NCI-H2029 treated with DMSO at 0.1 percent for 48 hours (cell line): ENCODE measurements at regions not wholly inside any gene's neighbourhood (a gene's known extent, or its start where the extent isn't known, plus 50 kb on each side); places are given as distances from the start of the nearest gene placed in this dataset.

Experiments used
- DNase-seq: peaks from one replicate; lab custom pipeline; 2025; lab: John Stamatoyannopoulos, UW

DNA sequence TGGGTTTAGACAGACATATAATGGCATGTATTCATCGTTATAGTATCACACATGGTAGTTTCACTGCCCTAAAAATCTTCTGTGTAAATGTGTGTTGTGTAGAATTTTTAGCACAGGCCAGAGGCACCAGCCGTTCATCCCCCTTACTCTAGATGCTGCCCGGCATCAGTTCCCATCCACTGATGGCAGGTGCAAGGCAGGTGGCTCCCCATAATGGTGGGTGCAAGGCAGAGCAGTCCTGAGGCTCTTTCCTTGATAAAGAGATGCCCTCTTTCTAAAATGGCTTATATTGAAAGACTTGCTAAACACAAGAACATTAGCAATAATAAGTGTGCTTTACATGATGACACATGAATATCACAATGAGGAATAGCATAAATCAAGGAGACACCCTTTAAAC lies 508.5 kb downstream of the EPHA4 start:
- DNase-seq: no peak

DNA sequence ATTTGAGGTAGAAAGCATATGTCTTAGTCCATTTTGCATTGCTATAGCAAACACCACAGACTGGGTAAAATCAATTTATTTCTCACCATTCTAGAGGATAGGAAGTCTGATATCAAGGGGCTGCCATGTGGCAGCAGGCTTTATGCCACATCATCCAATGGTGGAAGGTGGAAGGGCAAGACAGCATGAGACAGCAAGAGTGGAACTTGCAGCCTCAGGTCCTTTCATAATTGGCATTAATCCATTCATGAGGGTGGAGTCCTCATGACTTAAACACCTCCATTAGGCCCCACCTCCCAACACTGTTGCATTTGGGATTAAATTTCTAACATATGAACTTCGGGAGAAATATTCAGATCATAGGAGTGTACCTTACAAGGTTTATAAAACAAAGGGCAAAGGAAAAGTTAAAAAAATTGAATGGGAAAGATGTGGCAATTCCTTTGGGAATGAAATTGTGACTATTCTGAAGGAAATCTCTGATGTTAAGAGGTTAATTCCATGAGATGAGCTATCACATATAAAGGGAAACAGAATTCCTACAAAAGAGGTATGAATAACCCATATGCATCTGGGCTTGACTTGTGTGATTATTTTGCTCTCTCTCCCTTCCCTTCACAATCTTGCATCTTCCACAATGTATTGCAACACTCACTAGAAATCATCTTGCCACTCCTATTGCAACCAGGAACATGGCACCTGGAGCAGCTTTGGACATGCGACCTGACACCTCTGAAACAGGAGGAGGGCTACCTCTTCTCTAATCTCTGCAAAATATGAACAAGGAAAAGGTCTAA lies 507.8 kb downstream of the EPHA4 start:
- DNase-seq: no peak

DNA sequence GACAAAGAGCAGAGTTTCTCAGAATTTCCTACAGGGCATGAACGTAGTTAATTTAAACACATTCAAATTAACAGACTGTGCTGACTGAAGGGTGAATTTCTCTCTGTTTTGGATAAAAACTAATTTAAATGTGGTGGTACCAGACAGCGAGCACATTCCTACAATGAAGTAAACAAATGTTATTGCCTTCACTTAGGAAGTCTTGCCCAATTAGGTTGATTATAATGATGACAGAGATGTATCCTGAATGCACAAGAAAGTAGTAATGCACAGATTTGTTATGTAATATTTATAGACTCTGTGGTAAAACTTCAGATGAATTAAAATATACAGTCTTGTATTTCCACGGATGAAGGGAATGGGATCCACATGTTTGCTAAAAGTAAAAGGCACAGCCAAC lies 507.2 kb downstream of the EPHA4 start:
- no peak for DNase-seq

DNA sequence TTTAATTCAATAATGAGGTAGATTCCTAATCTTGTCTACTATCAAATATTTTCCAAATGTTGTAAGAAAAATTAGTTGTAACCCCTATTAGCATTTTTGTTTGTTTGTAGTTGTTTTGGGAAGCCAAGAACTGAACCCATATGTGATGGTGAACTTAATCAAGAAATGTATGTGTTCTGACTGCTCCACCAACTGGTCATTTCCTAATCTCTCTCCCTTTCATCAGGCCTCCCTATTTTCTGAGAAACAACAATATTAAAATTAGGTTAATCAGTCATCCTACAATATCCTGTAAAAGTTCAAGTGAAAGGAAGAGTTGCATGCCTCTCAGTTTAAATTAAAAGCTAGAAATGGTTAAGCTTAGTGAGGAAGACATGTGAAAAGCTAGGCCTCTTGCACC lies 504.0 kb downstream of the EPHA4 start:
- no peak for DNase-seq

DNA sequence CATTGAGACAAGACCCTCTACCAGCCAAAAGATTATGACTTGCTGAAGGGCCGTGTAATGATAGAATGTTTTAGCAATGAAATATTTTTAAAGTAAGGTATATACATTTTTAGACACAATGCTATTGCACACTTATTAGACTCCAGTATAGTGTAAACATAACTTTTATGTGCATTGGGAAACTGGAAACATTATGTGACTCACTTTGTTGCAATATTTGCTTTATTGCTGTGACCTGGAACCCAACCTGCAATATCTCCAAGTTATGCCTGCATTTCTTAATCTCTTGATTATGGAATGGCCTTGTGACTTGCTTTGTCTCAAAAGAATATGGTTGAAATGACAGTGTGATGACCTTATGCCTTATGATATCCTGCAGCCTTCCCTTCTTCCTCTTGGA lies 502.0 kb downstream of the EPHA4 start:
- no peak for DNase-seq

DNA sequence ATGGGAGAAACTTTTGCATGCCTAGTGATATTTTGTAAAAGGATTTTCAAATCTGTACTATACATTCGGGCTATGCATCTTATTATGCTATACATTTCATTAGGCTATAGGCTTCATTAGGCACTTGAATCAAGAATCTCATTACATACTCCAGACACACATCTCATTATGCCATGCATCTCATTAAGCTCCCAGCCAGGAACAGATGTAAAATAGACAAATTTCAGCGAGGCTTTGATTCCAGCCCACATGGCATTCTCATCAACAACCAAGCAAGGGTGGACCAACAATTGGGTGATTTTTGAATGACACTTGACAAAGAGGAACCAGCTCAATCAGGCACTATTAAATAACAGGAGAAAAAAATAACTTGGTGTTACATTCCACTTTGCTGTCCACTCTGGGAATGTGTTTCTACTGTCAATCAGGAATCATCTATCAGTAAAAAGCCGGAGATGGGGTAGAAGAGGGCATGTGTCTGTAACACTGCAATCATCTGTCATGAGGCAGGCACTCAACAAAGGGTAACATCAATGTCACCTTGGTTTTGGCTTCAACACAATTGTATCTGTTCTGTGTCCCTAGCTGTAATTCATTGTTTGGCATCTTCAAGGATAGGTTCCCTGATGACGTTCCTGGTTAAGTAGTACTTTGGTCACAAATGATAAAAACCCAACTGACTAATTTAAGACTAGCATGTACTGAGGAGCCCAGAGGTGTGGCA lies 498.6 kb downstream of the EPHA4 start:
- no peak for DNase-seq

DNA sequence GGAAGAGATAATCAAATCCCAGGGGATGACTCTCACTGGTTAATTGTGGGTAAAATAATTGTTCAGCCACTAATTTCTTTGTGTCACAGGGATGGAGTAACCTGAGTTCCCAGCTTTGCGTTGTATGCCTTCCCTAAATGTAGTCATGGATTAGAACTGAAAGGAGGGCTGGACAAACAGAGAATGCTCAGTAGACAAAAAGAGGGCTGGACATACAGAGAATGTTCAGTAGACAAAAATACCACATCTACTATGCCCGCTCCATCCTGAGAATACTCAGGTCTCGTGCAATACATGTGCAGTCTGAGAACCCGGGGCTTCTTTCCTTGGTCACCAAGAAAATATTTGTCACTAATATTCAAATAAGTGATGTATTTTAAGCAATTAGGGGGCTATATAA lies 497.9 kb downstream of the EPHA4 start:
- no peak for DNase-seq

DNA sequence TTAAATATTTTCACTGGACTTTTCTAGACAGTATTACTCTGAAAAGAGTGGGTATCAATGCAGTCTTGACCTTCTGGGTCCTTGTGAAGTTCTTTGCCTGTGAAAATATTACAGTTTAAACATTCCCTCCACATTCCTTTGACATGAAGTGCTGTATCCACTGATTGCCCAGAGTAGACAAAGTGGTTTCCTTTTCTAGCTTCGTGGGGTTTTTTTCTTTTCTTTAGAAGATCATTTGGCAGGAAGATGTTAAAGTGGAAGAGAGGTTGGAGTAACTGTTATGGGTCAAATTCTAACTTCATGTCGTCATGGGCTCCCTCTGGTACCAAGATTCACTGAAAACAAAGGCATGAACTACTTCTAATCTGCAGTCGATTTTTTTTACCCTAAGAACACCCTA lies 496.9 kb downstream of the EPHA4 start:
- DNase-seq: no peak

DNA sequence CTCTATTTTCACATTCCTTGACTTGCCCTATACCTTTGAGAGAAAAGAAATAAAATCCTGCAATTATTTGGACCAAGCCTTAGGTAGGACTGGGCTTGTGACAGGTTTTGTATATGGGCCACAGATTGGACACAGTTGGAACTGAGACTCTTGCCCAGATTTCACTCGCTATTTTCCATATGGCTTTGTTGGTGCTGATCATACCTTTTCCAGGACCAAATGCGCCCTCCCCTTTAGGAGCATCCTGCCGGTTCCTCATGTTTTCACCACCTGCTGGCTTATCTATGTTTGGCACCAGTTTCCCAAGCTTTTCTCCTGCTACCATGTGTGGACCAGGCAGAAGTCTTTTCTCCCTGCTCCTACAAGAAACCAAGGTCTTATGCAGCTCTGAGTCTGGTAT lies 494.9 kb downstream of the EPHA4 start:
- DNase-seq: no peak

DNA sequence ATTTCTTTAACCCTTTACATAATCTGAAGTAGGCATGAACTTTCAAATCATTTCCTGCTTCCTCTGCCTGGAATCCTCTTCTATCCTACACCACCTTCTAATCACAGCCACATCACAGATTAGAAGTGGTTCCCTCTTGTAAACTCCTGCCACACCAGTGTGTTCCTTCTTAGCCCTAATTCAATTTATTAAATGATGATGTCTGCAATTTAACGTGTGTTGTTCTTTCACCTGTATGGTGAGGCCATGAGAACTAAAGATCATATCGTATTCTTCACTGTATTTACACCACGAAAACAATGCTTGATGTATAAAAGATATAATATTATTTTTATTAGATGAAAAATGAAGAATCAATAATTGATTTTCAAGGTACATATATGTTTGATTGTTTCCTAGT lies 494.3 kb downstream of the EPHA4 start:
- no peak for DNase-seq

DNA sequence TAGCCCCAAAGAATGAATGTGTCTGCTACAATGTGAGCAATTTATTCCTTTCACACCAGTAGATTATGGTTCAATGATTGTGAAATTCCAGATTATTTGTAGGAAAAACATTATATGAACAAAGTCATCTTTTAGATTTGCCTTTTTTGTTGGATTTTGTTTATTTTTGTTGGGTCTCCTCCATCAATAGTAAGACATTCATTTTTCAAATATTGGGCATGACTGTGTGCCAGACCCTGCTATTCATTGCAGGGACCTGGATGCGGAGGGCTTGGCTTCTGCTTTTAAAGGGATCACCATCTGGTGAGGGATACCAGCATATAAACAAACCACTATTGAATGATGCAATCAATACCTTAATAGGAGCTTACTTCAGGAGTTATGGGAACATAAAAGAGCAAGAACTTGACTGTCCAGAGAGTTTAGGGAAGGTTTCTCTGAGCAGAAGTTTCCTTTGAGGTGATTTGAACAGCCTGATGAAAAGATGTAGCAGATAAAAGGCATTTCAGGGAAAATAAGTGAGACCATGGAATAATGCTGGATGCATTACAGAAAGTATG lies 486.7 kb downstream of the EPHA4 start:
- DNase-seq: no peak

DNA sequence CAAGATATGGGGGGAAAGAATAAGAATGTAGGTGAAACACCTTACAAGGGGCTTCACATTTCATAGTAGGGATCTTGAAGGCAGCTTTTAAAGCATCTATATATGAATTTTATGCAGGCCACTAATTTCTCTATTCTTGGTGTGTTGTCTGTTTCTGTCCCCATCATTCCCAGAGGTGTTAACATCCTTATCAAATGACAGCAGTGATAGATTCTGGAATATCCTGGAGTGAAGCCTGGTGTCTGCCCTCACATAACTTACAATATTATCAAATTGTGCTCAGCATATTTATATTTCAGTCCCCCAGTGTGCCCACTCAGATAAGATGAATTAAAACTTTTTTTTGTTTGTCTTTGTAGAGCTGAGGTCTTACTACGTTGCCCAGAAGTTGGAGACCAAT lies 486.2 kb downstream of the EPHA4 start:
- no peak for DNase-seq

DNA sequence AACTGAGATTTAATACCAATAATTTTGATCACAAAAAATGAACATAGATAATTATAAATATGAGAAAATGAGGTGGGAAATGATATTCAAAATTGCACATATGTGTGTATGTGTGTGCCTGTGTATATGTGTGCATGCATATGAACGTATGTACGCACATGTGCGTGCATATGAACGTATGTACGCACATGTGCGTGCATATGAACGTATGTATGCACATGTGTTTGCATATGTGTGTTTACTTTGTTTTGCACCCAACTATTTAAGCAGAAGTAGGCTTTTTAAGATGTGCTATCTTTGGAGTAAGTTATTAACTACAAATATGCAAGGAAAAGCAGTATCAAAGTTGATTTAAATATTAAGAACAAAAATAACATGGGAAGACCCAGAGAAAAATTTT lies 484.3 kb downstream of the EPHA4 start:
- DNase-seq: no peak

DNA sequence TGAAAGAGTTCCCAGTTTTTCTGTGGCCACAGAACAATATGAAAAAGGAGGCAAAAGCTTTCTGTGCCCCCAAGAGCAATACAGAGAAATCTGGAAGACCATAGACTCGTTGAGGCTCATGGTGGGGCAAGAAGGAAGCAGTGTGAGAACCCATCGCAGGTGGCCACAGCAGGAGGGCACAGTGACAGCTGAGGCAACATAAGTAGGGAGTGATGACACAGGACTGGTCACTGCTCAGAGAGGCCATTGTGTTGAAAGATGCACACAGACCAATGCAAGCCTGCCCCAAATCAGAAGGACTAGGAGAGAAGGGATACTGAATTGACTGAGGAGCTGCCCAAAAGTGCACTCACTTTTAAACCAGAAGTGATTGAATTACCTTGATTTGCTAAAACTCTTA lies 483.6 kb downstream of the EPHA4 start:
- no peak for DNase-seq

DNA sequence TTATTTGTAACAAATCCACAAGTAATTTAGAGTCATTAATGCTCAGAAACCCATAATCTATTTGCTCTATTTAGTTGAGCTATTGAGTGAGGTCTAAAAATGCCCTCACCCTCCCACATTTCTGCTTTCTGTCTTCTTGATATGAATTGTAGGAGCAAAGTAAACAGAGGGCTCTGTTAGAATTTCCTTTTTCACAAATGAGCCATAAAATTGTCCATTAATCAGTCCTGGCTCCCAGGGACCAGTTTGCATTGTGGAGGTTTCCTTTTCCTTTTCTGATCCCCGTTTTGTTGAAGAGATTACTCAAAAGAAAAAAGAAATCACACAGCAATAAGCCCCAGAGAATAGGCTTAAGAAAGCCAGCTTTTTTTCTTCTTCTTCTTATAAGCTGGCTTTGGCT lies 476.7 kb downstream of the EPHA4 start:
- DNase-seq: no peak

DNA sequence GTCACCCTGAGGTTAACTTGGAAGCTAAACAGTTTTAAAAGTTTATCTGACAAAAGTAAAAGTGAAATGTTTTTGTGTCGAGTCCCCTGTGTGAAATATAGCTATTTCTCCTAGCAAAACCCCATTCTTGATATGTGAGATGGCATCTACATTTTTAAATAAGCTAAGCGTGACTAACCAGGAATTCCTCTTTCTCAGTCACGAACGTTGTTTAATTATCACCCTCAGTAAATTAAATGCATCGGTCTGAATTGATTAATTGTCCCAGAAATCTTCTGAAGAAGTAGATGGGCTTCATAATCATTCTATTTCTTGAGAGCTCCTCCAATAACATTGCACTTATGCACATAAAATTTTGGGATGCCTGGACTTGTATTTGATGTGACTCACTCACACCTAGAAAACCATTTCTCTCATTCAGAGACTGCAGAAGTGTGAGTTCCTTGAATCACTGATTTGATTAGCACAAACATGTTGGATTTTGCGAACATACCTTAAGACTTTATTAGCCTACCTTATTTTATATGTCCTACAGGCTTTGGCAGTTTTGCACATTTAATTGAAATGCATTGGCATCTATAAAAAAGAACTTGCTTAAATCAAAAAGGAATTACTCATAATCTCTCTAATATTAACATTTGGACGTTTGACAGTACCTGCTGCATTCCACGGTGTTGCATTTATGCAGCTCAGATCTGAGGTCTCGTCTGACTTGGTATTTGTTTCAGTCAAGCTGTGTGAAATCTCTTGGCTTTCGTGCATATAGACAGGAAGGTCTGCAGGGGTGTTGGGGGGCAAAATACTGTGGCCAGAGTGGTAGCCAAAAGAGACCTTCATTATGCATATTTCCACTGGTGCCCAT lies 475.2 kb downstream of the EPHA4 start:
- DNase-seq: no peak

DNA sequence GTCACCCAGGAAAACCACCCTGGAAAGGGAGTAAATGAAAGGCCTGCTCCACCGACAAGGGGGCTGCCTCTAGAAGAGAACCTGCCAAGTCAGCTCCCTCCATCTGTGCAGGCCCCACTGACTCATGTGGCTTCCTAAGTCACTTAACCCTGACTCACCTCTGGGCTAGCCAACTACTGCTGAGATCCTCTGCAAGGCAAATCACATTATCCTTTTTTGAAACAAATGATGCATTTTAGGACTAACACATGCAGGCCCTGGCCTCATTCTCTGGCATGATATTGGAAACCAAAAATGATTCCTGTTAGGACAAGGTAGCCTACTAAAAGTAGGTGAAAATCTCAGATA lies 474.6 kb downstream of the EPHA4 start:
- DNase-seq: no peak

DNA sequence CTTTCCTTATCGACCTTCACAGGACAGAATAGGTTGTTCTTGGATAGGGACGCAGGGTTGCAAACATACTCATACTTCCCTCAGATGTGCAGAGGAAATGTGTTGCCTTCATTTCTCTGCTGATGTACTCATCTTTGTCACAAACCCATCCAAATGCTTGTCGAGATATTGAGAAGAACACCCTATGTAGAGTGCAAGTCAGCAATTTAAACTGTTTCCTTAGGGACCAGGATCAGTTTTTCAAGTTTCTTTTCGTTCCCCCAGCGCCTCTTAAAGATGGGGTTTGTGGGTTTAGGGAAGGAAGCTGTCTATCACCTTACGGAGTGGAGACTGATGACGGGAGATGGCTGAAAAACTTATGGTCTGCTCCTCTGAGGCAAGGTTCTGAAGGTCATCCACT lies 474.2 kb downstream of the EPHA4 start:
- no peak for DNase-seq

DNA sequence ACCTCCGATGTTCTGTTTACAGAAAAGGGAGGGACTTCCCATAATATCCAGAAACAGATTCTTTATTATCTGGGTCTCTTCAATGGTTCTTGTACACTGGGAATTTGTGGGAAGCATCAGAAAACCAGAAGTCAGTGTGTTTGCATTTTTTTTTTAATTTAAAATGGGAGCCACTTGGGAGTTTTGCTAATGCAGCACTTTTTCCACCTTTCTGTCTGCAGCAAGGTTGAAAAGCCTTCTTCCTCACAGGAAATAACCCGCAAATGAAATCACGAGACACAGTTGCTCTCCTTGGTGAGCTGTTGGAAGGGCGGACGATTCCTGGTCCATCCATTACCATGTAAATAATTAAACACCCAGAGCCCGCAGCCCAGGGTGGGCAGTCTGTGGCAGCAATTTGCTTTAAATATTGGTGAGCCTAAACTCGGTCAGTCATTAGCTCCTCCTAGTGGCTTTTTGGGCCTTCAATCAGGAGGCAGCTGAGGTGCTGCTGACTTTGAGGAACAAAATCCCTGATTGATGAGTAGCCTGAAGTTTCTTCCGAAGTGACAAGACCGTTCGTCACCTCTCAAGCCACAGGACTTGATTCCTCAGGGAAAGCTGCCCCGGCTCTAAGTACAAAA lies 471.5 kb downstream of the EPHA4 start:
- no peak for DNase-seq

DNA sequence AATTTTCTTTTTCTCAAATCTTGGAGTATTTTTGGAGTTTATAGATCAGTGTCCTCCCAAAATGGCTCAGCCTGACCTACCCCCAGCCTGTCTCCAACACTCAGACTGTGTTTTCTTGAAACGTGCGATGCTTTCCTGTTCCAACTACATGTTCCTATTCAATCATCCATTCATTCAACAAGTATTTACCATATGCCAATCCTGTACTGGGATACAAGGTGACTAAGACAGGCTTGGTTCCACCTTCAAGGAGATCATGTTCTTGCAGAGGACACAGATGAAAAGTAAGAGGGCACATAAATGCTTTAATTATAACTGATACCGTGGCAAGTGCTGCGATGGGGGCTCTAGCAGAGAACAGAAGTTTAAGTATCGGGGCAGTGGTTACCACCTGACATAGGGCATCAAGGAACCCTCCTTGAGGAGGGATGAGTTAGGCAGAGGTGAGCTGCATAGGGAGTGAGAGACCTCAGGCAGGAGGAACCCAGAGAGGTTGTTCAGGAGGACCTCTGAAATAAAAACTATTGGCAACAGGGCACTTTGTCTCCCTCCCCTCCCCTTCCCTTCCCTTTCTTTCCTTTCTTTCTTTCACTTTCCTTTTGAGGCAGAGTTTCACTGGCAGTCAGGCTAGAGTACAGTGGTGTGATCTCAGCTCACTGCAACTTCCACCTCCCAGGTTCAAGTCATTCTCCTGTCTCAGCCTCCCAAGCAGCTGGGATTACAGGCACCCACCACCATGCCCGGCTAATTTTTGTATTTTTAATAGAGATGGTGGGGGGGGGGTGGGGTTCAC lies 469.0 kb downstream of the EPHA4 start:
- DNase-seq: no peak

DNA sequence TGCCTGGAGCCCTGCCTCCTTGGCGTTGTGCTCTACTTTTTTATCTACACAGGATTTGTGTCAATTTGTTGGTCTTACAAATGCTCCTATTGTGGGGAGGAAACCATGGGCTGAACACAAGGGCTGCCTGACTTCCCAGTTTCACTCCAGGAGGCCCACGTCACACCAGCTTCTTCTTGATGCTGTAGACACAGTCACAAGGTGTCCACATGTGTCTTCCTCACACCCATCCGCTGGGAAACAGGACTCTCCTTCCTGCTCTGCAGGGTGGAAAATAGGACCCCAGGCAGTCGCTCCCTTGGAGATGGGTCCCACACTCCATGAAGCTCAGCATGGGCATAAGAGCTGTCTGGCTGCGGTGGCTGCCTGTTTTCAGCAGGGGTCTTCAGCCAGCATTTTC lies 468.2 kb downstream of the EPHA4 start:
- no peak for DNase-seq
